ENCODE measurements at regions not wholly inside any gene's neighbourhood (a gene's known extent, or its start where the extent isn't known, plus 50 kb on each side); places are given as distances from the start of the nearest gene placed in this dataset.

- POLR2A ChIA-PET = no interaction called here
- no peak for TF ChIP-seq CTCF (IDR thresholded peaks at IDR 0.05; ENCODE audit: low read depth, low read length)
- CTCF ChIA-PET = no interaction called here
- H3K27ac ChIP-seq (ENCODE audit: low read depth, low read length) = no peak overlapping the region
- DNase-seq (ENCODE audit: low read depth, low spot score) = no peak
- H3K27me3 ChIP-seq (ENCODE audit: control insufficient read depth, insufficient read depth, low read length) = no peaks in the 10 kb centered on the region
- H3K9me3 ChIP-seq (ENCODE audit: control insufficient read depth, insufficient read depth, low read length) = peaks cover 2% of the 10 kb centered on the region; the same call in 1 of the 2 replicates
- no peak overlapping the region for H3K4me3 ChIP-seq (ENCODE audit: low read depth, low read length)
Measured at GRCh38 chr4:66853845-66854244, 691.5 kb downstream of the CENPC start.

DNA sequence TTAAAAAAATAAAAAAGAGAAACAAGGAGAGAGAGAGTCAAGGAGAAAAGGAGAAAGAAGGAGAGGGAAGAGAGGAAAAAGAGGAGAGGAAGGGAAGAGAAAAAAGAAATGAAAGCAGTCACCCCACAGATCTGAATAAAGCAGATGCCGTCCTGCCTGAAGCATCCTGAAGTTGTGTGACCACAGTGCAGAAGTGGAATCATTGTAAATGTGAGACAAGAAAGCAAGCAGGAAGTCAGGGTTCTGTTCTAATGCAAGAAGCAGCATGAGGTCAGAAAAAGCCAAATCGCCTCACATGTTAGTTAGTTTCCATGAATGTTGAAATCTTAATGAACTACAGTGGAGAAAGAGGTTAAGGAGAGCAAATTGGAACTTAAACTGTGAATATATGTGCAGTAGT is 692.5 kb downstream of the CENPC start:
- ChIA-PET CTCF (no interaction called here), POLR2A (no interaction called here)
- Histone ChIP-seq H3K4me3 (ENCODE audit: low read depth, low read length) (no peak overlapping the region), H3K9me3 (ENCODE audit: control insufficient read depth, insufficient read depth, low read length) (peaks cover 2% of the 10 kb centered on the region; the same call in 1 of the 2 replicates), H3K27ac (ENCODE audit: low read depth, low read length) (no peak overlapping the region), H3K27me3 (ENCODE audit: control insufficient read depth, insufficient read depth, low read length) (no peaks in the 10 kb centered on the region)
- DNase-seq (ENCODE audit: low read depth, low spot score) = no peak
- TF ChIP-seq CTCF (IDR thresholded peaks at IDR 0.05; ENCODE audit: low read depth, low read length) = no peak

GRCh38 chr4:66849596-66849995 is 695.7 kb downstream of the CENPC start:
- TF ChIP-seq CTCF (IDR thresholded peaks at IDR 0.05; ENCODE audit: low read depth, low read length) = no peak
- no peak for DNase-seq (ENCODE audit: low read depth, low spot score)
- H3K27me3 ChIP-seq (ENCODE audit: control insufficient read depth, insufficient read depth, low read length) = no peaks in the 10 kb centered on the region
- H3K27ac ChIP-seq (ENCODE audit: low read depth, low read length) = no peak overlapping the region
- CTCF ChIA-PET = no interaction called here
- POLR2A ChIA-PET = no interaction called here
- H3K9me3 ChIP-seq (ENCODE audit: control insufficient read depth, insufficient read depth, low read length) = peaks cover 4% of the 10 kb centered on the region; the same call in 1 of the 2 replicates
- no peak overlapping the region for H3K4me3 ChIP-seq (ENCODE audit: low read depth, low read length)

DNA sequence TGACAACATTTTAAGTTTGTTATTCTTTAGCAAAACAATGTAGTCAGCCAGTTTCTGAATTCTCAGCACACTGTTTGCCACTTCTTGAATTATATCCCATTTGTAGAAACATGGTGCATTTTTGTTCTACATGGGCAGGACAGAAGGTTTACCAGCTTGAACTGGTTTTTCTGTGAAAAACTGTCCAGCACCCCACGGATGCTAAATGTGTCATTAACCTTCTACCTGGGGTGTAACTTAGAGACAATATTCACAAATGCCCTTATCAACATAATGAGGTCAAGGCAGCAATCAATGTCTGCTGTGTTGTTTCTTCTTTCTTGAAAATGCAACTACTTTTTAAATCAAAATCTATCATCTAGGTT is 702.6 kb downstream of the CENPC start:
- CTCF ChIA-PET = interaction anchor here (0.6 kb wide), 1 partner anchor 622 kb away, joined by 5 read pairs; no protein-coding TSS in a partner anchor
- no peak for TF ChIP-seq CTCF (IDR thresholded peaks at IDR 0.05; ENCODE audit: low read depth, low read length)
- no peaks in the 10 kb centered on the region for H3K27me3 ChIP-seq (ENCODE audit: control insufficient read depth, insufficient read depth, low read length)

GRCh38 chr4:66842026-66842723 is 703.1 kb downstream of the CENPC start:
- H3K4me3 ChIP-seq (ENCODE audit: low read depth, low read length) = no peak overlapping the region
- ChIA-PET POLR2A (no interaction called here), CTCF (interaction anchor here (0.6 kb wide), 1 partner anchor 623 kb away, joined by 5 read pairs; no protein-coding TSS in a partner anchor)
- DNase-seq (ENCODE audit: low read depth, low spot score) = no peak
- H3K27me3 ChIP-seq (ENCODE audit: control insufficient read depth, insufficient read depth, low read length) = no peaks in the 10 kb centered on the region
- H3K27ac ChIP-seq (ENCODE audit: low read depth, low read length) = no peak overlapping the region
- TF ChIP-seq CTCF (IDR thresholded peaks at IDR 0.05; ENCODE audit: low read depth, low read length) = no peak
- H3K9me3 ChIP-seq (ENCODE audit: control insufficient read depth, insufficient read depth, low read length) = no peaks in the 10 kb centered on the region; the same call in 1 of the 2 replicates

More for the DNA sequence above, 702.6 kb downstream of the CENPC start:
- Histone ChIP-seq H3K9me3 (ENCODE audit: control insufficient read depth, insufficient read depth, low read length) (peaks cover 3% of the 10 kb centered on the region; the same call in 1 of the 2 replicates), H3K27ac (ENCODE audit: low read depth, low read length) (no peak overlapping the region), H3K4me3 (ENCODE audit: low read depth, low read length) (no peak overlapping the region)
- POLR2A ChIA-PET = no interaction called here
- no peak for DNase-seq (ENCODE audit: low read depth, low spot score)

All from AG04450 (cell line).